GM18505 (cell line): ENCODE measurements at regions not wholly inside any gene's neighbourhood (a gene's known extent, or its start where the extent isn't known, plus 50 kb on each side); places are given as distances from the start of the nearest gene placed in this dataset.

ENCODE experiments used
- ATAC-seq: cut with Tn5 transposase; IDR thresholded peaks from one replicate; pipeline ENCODE4 v1.9.1; 2021; ENCODE audit not compliant: unreplicated experiment
- POLR2A ChIP-seq: IDR thresholded peaks from 4 replicates; pipeline ENCODE4 v1.6.1; 2011; ENCODE audit warnings: borderline replicate concordance; ENCODE audit not compliant: insufficient read depth, insufficient read length; ENCODE audit errors: extremely low read depth

DNA sequence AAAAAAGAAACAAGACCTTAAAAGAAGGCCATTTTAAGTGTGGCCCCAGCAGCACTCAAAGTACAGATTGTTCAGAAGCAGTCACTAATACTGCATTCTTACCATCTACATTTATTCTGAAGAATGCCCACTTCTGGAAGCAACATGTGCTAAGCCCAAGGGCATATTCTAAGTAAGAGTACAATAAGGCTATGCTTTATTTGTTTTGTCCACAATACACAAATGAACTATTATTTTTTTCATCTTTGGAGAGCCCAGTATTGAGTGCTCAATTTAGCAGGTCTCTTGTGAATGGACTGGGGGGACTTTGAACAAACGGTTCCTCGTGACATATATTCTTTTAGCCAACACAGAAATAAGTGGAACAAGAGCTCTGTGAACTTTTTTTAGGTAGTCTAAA, 191.4 kb upstream of the CHORDC1 start:
- no peak for TF ChIP-seq POLR2A
- no peak for ATAC-seq

GRCh38 chr11:90407350-90407749, 184.5 kb upstream of the CHORDC1 start:
- ATAC-seq: no peak
- TF ChIP-seq POLR2A: no peak

DNA sequence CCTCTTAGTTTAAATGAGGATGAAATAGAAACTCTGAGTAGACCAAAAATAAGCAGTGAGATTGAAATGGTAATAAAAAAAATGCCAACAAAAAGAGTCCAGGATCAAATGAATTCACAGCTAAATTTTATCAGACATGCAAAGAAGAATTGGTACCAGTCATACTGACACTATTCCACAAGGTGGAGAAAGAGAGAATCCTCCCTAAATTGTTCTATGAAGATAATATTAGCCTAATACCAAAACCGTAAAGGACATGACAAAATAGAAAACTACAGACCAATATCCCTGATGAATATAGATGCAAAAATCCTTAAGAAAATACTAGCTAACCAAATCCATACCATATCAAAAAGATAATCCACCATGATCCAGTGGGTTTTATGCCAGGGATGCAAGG, 169.8 kb upstream of the CHORDC1 start:
- no peak for ATAC-seq
- no peak for TF ChIP-seq POLR2A

DNA sequence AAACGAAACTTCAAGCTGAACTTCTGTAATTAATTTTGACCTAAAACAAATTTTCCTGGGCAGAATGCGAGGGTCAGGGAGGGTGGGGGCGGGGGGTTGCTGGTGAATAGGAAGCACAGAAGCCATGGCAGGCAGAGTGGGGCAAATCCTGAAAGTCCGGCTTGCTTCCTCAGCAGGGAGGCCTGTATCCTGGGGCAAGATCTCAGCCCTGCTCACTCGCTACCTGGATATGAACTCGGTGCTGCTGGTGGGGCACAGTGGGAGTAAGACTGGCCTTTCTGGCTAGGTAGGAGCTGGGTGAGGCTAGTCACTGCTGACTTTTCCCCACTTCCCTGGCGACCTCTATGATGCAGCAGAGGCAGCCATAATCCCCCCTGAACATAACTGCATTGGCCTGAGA, 168.9 kb upstream of the CHORDC1 start:
- no peak for ATAC-seq
- no peak for TF ChIP-seq POLR2A

DNA sequence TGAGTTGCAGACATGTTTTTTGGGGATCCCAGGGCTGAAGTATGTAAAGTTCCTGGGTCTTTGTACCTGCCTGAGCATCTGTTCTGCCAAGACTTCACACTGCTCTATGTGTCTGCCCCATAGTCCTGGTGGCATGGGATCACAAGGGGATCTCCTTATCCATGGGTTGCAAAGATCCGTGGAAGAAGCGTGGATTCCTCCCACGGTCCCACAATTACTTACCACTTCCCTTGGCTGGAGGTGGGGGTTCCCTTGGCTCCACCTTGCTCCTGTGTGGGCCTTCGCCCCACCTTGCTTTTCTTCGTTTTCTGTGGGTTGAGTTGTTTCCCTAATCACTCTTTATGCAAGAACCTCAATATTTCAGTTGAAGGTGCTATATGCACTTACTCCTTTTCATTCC, 157.4 kb upstream of the CHORDC1 start:
- TF ChIP-seq POLR2A: no peak
- no peak for ATAC-seq

GRCh38 chr11:90373971-90374370, 151.1 kb upstream of the CHORDC1 start:
- TF ChIP-seq POLR2A: no peak

DNA sequence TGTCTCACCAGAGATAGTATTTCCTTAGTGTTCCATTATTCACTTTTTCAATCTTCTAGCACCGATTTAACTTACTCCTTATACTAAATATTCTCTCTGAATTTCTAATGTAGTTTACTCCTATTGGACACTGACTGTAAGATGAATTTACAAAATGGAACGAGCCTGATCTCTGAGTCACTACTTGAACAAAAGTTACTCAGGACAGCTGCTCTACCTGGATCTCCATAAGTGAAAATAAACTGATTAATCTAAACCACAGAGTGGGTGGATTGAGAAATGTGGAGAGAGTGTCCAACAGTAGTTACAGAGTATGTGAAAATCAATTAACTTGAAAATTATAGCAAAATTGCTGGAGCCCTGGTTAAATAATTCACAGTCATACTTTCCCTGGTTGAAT, 141.7 kb upstream of the CHORDC1 start:
- no peak for ATAC-seq
- TF ChIP-seq POLR2A: no peak

More at GRCh38 chr11:90373971-90374370, 151.1 kb upstream of the CHORDC1 start:
- no peak for ATAC-seq

DNA sequence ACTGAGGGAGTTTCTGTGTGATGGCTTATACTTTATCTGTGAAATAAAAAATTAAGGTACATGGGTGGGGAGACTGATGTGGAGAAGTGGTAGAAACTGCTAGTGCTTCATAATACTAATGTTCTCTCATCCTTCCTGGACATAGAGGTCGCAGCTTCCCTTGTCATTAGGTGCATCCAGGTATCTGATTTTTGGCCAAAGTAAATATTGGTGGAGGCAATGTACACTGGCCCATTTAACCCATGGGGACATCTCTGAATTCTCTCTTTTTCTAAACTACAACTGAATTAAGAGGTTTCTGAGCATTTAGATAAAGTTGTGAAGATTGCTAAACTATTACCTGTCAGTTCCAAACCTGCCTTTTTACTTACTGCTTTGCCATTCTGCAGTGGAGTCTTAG, 140.9 kb upstream of the CHORDC1 start:
- ATAC-seq: no peak
- no peak for TF ChIP-seq POLR2A

GRCh38 chr11:90355200-90355599, 132.4 kb upstream of the CHORDC1 start:
- ATAC-seq: no peak
- no peak for TF ChIP-seq POLR2A

GRCh38 chr11:90349731-90350130, 126.9 kb upstream of the CHORDC1 start:
- no peak for ATAC-seq
- no peak for TF ChIP-seq POLR2A

DNA sequence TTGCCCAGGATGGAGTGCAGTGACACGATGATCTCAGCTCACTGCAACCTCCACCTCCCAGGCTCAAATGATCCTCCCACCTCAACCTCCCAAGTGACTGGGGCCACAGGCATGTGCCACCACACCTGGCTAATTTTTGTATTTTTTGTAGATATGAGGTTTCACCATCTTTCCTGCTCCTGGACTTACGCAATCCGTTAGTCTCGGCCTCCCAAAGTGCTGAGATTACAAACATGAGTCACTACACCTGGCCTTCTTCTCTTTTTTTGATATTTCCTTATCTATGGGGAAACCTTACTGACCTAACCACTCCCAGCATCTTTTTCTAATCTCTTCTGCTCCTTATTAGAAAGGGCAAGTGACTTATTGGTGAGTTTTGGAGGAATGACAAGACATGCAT, 121.7 kb upstream of the CHORDC1 start:
- ATAC-seq: no peak
- no peak for TF ChIP-seq POLR2A

DNA sequence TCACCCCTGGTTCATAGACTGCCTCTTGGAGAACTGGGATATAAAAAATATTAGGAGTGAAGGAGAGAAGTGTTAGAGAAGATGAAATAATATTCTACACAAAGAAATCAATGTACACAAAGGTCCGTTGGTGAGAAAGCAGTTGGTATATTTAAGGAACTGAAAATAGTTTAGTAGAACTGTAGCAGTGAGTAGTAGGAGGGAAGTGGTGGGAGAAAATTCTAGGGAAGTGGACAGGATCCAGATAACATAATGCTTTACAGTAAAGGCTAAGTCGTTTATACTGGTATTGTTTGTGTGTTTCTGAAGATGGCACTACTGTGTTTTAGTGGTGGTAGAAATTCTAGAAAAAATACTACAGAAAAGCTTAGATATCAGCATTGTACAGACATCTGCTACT, 120.8 kb upstream of the CHORDC1 start:
- no peak for TF ChIP-seq POLR2A
- ATAC-seq: no peak

GRCh38 chr11:90341986-90342385, 119.1 kb upstream of the CHORDC1 start:
- no peak for TF ChIP-seq POLR2A
- ATAC-seq: no peak

DNA sequence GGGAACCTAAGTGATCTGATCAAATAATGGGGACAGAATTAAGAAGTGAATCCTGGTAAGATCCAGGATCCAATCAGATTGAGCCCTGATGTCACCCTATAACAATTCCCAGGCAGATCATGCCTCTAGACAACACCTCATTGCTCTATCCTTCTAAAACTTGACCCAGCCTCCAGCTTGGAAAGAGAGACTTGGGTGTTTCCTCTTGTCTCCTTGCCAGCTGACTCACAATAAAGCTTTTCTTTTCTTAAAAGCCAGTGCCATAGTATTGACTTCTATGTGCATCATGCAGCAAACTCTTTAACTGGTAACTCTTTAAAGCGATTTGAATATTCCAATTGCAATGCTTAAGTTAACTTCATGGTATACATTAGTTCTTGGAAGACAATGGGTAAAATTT, 109.6 kb upstream of the CHORDC1 start:
- ATAC-seq: no peak
- TF ChIP-seq POLR2A: no peak

DNA sequence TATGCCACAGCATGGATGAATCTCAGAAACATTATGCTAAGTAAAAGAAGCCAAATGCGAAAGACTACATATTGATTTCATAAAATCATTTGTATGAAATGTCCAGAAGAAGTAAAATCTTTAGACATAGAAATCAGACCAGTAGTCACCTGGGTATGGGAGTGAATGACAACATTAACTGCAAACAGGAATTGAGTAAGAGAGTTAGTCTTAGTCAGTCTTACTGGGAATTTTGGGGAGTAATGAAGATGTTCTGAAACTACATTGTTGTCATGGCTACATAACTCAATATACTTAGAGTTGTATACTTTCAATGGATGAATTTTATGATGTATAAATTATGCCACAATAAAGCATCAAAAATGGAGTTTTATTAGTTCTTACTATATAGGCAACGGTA, 107.8 kb upstream of the CHORDC1 start:
- no peak for TF ChIP-seq POLR2A
- no peak for ATAC-seq
